GM18498 (cell line): ENCODE measurements at regions not wholly inside any gene's neighbourhood (a gene's known extent, or its start where the extent isn't known, plus 50 kb on each side); places are given as distances from the start of the nearest gene placed in this dataset.

Source experiments
- ATAC-seq: cut with Tn5 transposase; IDR thresholded peaks from one replicate; pipeline ENCODE4 v1.9.1; 2021; ENCODE audit warnings: mild to moderate bottlenecking, moderate library complexity; ENCODE audit not compliant: unreplicated experiment

DNA sequence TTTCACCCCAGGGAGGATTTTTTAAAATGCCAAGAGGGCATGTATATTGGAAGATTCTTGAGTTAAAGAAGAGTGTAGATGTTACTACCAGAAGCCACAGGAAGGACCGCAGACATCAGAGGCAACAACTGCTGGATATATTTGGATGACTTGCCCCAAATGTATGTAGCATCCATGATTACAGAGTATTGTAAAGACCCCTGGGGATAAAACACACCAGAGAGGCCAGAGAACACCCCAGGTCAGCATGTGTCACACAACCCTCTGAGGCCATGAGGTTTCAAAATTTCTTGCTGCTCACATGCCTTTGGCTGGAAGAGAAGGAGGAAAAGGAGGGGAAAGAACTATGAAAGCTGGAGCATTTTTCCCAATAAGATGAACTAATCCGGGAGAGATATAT, 108.0 kb upstream of the LSM8 start:
- ATAC-seq: no peak

DNA sequence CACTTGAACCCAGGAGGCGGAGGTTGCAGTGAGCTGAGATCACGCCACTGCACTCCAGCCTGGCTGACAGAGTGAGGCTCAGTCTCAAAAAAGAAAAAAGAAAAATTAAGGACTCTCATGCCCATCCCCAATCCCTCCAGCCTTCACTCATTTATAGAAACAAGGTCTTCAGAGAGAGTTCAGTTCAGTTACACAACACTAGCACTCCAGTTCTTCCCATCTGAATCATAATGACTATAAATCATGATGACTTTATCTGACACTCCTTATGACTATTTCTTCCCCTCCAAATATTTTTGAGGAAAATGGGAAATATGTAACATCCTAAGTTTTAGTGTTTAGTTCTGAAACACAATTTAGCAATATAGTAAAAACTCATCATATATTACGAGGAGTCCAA, 107.4 kb upstream of the LSM8 start:
- no peak for ATAC-seq

DNA sequence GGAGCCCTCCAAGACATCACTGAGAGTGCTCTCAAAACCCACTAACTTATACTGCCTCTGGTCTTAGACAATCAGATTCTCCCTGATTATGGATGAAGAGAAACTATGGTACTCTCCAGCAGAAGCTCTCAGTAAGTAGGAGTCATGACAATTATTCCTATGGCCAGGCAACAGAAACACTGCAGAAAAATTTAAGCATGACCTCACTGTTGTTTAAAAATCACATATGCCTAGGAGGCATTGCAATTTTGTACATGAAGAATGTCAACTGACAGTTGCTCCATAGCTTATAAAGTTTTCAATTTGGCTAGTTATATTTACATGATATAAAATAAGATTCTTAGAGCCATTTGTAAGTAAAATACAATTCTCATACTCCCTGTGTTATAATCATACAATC, 105.9 kb upstream of the LSM8 start:
- ATAC-seq: no peak

DNA sequence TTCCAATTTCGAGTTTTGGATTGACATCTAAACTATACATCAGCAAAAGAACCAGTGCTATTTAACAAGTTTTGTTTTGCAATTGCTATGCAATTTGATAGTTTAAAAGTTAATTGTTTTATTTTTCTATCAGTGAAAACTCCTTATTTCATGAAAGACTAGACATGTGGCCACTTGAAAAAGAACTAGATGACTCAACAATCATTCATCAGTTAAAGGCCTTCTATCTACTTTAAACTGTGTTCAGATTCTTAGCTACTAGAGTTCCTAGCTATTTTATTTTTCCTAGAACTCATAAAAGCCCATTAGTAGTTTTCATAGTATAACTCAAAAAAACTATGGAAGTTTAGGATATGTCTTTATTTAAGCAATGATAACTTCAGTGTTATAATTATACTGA, 104.6 kb upstream of the LSM8 start:
- no peak for ATAC-seq

DNA sequence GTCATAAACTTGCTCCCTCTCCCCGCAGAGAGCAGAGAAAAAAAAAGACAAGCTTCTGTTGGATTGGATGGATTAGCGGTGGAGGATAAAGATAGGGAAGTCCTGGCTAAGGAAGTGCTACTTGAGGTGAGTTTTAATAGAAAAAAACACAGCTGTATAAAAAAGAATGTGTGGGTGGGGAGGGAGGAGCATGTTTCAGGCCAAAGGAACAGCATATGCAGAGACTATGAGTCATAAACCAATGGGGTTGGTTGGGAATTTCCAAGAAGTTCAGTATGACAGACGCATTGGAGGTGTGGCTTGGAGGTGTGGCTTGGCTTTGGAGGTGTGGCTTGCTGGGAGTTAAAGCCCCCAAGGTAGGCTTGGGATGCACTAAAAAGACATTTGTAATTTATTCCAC, 103.0 kb upstream of the LSM8 start:
- ATAC-seq: peak; percentile 91

DNA sequence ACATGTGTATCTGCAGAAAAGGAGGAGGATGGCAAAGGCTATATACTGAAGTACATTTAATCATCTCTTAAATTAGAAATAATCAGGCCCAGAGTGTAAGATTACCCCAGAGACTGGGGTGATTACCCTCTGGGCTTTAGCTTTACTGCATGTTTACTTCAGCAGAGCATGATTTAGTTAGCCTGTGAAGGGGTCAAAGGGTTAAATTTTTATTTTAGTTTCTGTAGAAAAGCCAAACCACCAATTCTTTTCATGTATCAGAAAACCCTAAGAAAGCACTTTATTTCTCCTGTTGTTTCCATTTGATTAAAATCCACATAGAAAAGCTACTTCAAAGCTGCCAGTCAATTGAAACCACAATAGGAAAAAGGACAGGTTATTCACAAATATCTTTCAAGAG, 101.5 kb upstream of the LSM8 start:
- no peak for ATAC-seq

DNA sequence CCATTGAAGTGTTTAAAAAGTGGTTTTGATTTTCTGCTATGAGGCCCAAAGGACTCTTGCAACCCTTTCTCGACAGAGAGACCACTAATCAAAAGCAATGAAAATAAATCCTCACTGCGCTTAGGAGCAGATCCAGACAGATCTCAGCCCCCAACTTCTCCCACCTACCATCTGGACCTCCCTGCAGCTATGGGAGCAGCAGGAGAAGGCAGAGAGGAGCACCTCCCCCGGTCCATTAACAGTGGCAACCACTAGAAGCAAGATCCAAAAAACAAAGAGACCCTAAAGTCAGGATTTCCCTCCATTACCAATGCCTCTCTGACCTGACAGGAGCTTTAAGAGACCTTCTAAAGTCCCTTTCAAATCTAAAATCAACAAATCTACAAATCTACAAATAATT, 99.0 kb upstream of the LSM8 start:
- no peak for ATAC-seq

DNA sequence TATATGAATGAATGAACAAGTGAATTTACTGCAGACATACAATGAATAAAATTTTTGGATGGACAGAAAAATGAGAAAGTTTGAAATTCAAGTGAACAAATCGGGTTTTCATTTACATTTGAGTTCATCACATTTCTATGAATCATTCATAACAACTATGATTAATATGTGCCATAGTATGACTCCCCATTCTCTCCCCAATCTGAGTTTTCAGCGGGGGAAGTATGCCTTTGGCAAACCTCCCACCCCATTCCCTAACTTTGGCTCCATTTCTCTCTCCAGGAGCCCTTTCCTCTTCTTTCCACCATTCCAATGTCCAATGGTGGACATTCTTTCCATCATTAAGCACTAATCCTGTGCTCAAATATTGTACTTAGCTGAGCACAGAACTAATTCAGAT, 96.8 kb upstream of the LSM8 start:
- no peak for ATAC-seq

DNA sequence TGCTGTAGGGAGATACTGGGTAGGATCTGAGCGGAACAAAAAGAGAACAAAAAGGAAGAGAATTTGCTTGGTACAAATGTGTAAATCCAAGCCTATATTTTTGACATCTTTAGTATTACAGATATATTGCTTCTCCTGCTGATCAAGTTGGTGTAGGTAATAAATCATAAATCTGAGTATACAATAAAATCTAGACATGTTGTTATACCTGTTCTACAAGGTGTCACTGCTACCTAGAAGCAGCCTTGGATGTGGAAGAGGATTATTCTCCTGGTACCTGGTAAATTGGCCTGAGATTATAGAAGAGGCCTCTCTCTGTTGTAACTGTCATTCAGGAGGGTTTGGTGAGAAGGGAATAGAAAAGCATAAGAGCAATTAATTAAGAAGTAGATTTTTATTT, 89.9 kb upstream of the LSM8 start:
- ATAC-seq: no peak

DNA sequence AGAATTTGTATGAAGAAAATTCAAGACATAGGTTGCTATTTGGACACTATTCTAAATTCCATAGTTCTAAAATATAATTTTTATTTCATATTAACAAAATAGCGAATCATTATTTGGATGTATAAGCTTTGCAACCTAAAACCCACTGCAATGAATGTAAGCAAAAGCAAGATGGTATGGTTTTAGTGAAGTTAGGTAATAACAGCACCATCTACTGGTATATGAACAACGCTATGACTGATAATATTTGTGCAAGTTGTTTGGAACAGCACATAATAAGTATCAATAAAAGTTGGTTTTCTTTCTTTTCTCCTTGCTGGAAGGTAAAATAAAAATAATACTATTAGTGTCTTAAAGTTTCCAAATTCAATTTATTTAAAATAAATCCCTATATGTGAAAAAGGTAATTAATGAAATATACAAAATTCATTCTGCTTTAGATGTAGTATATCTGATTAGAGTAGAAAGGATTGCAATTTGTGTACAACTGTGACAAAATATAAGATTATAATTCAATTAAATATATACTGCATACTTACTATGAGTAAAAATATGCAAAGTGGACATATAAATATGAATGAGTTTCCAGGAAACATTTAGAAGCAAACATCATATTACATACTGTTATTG, 79.0 kb upstream of the LSM8 start:
- ATAC-seq: peak; percentile 58

DNA sequence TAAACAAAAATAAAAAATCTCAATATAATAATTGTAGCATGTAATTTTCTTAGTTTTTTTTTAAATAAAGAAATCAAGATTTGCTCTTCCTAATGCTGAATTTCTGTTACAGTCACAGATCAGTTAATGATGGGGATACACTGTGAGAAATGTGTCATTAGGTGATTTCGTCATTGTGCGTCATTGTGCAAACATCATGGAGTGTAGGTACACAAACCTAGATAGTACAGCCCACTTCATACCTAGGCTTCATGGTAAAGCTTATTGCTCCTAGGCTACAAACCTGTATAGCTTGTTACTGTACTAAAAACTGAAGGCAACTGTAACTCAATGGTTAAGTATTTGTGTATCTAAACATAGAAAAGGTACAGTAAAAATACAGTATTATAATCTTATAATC, 74.4 kb upstream of the LSM8 start:
- ATAC-seq: no peak

DNA sequence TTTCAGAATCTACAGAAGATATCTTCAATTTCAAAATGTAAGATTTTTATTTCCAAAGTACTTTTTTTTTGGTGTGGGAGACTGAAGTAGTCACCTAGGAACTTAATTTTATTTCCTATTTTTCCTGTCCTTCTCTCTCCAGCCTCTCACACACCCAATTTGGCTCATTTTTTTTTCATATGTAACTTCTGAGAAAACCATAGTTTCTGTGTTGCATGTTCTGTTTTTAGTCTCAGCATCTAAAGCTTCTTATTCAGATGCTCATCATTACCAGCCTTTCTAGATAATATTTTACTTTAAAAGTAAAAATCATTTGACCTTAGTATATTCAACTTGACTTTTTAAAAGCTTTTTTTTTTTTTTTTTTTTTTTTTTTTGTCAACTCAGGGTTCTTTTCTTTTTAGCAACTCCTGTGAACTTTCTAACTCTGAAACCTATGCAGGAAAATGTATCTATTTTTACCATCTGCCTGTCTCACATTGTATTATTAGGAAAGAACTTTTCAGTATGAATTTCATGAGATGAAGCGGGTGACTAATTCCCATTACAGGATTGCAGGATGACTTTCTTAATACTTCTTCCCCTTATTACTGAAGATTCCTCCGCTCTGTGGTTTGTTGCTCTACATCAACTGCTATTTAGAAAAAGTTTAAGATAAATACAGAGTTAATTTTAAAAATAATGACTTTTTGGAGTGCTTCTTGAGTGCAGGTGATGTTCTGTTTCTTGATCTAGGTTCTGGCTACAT, 73.6 kb upstream of the LSM8 start:
- no peak for ATAC-seq

DNA sequence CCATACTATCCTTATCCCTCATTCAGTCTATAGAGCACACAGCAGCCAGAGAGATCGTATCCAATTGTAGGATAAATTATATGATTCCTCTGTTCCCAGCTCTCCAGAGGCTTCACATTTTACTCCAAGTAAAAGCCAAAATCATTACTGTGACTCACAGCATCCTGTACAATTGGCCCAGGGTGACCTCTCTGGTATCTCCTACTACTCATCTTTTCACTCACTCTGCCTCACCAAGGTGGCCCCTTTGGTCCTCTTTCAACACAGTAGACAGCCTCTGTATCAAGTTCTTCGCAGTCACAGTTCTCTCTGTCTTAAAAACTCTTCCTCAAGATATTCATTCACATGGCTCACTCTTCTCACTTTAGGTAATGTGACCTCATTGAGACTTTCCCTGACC, 72.6 kb upstream of the LSM8 start:
- no peak for ATAC-seq

DNA sequence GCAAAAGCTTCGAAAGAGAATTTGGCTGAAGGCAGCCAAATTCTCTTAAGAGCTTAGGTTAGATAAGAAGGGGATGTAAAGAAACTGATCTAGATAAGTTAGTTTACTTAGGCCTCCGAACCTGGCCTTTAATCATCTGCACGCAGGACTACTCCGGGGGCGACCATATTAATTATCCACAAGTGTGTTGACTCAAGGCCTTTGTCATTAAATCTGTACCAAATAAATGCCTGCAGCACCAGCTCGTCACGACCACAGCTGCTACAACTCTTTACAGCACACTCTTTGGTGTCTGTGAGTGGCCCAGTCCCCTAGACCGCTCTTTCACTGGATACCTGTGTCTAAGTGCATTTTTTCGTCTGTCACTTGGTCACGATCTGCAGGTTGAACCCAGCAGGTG, 69.8 kb upstream of the LSM8 start:
- ATAC-seq: no peak

DNA sequence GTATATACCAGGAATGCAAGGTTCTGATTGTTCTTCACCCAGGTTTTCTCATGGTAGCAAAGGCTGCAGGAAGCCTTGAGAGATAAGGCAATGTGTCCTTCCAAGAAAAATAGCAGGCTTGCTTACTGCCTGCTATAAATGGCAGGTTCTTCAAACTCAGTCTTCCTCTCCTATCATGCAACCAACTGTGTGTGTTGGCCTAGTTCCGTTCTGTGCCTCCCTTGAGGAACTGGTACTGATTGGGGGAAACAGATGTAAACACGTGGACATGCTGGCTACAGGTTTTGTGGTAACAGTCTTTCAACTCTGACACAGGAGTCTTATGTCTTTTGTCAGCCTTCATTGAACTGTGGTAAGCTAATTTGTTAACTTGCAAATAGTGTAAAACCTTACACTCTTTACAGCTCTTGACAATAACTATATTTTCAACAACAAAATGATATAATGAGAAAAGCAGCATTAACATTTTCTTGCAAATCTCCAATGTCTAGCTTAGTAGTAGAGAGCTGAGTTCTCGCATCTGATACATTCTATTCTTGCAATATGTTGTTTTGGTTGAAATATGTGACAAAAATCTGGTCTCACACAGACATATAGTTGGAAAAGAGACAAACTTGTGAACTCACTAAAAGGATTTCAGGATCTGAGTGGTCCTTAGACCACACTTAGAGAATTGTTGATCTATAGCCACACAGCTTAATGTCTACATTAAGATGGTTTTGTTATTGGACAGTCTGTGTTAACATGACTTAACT, 54.7 kb upstream of the LSM8 start:
- ATAC-seq: peak; percentile 63

DNA sequence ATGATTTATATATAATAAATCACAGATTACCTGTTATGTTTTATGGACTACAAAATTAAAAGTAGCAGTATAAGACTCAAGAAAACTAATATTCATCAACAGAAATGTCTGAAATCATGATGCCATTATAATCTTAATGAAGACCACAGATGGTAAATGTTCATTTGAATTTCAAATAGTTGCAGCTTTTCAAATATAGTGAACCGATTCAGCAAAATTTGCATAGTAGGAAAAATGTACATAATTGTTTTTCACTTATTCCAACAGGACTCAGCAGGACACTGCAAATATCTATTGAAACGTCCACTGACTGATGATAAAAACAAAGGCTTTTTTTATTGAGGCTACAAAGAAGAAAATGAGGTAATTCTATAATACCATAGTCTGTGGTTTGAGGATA, 51.2 kb upstream of the LSM8 start:
- no peak for ATAC-seq
